ENCODE measurements at regions not wholly inside any gene's neighbourhood (a gene's known extent, or its start where the extent isn't known, plus 50 kb on each side); places are given as distances from the start of the nearest gene placed in this dataset.

DNA sequence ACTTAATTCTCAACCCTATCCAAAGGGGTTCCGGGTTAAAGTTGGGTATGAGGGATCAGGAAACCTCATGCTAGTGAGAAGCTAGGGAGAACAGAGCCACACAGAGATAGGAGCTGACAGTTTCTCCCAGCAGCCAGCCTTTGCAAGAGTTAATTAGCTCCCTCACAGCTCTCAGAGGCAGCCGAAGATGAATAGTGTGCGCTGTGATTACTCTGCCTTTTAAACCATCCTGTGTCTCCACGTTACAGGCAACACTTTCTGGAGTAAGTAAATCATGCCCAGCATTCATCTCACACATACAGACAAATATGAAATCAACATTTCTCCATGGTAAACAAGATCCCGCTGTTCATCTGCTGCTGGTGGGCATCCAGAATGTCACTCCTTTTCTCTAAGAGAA, 429.6 kb downstream of the INSC start:
- no peak for DNase-seq

DNA sequence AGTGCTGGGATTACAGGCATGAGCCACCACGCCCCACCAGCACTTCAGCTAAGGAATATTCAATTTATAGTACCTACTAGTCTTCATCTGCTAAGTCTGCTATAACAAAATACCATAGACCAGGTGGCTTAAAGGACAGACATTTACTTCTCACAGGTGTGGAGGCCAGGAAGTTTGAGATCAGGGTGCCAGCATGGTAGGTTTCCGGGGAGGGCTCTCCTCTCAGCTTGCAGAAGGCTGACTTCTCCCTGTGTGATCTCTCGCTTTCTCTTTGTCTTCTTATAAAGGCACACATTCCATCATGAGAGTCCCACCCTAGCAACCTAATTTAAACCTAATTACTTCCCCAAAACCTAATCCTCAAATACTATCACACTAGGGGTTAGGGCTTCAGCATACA, 433.0 kb downstream of the INSC start:
- DNase-seq: no peak

DNA sequence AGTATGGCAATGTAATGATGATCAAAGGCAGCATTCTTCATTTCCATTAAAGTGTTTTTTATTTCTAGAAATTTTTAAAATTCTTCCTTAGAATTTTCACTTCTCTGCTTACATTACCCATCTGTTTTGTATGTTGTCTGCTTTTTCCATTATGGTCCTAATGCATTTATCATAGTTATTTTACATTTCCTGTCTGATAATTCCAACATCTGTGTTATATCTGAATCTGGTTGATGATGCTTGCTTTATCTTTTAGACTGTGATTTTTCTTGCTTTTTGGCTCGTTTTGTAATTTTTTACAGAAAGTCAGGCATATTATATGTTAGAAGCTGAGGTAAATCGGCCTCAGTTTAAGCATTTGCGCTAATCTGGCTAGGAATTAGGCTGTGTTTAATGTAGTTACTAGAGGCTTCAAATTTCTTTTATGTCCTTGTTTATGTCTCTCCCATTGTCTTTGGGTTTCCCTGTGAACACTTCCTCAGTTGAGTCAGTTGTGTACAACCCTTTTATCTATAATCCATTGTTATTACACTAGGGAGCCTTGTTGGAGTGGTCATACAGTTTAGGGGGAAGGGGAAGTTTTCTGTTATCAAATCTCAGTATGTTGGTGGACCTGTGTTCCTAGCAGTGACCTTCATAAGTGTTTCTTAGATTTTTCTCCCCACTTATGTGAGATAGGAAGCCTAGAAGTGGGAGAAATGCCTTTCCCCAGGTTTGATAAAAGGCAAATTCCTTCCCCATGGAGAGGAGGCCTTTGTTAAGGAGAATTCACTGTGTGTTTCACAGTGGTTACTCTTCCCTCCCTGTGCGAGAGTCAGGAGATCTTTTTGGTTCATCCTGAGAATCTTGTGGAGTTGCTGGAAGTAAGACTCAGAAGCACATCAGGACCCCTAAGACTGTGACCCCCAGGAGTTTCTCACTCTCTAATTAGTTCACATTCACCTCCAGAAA, 437.5 kb downstream of the INSC start:
- DNase-seq: no peak

DNA sequence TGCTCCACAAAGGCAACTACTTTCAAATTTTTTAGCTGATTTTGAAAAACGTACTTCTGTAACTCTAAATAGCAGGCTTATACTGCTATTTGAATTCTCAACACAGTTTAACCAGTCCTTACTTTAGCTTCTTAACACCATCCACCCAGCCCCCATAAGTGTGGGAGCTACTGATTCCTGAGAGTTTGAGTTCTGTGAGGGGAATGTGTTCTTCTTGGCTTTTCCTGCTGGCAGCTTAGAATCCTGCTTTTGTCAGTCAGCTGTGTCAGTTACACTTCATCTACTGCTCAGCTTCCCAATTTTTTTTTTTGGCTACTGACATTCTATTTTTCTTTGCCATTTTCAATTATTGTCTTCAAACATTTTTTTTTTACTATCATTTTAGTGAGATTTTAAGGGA, 440.4 kb downstream of the INSC start:
- DNase-seq: no peak

DNA sequence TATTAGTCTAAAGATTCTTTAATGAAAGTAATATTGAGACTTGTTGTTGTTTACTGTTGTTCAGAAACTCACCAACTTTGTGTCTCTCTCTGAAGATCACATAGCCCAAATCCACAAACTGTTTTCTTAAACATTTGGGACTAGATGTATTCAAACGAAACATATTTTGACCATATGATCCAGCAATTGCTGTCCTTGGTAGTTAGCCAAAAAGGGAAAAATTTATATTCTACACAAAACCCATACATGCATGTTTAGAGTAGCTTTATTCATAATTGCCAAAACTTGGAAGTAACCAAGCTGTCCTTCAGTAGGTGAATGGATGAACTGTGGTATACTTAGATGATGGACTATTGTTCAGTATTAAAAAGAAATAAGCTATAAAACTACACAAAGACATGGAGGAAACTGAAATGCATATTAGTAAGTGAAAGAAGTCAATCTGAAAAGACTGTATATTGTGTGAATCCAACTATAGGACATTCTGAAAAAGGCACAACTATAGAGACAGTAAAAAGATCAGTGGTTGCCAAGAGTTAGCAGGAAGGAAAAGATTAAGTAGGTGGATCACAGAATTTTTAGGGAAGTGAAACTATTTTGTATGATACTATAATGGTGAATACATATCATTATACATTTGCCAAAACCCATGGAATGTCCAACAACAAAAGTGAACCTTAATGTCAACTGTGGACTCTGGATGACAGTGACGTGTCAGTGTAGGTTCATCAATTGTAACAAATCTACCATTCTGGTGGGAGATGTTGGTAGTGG, 442.9 kb downstream of the INSC start:
- DNase-seq: no peak

DNA sequence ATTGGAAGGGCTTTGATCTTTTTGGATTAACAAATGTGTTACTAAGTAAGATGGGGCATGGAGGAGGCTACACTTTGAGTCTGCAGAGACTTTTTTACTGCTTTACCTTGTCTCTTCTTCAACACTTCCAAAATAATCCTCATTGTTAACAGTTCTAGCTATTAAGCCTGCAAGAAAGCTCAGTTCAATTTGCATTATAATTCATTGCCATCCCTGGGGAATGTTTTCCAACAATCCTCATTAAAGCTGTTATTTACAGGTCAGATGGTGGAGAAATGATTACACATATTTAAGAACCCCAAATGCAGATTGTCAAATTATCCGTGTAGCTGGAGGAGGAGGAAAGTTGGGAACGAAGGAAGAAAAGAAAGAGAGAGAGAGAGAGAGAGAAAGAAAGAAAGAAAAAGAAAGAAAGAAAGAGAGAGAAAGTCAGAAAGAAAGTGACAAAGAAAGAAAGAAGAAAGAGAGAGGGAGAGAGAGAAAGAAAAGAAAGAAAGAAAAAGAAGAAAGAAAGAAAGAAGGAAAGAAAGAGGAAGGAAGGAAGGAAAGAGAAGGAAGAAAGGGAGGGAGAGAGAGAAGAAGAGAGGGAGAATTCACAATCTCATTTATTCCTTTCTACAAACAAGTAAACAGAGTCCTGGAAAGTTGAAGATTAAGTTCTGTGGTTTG, 443.9 kb downstream of the INSC start:
- no peak for DNase-seq

DNA sequence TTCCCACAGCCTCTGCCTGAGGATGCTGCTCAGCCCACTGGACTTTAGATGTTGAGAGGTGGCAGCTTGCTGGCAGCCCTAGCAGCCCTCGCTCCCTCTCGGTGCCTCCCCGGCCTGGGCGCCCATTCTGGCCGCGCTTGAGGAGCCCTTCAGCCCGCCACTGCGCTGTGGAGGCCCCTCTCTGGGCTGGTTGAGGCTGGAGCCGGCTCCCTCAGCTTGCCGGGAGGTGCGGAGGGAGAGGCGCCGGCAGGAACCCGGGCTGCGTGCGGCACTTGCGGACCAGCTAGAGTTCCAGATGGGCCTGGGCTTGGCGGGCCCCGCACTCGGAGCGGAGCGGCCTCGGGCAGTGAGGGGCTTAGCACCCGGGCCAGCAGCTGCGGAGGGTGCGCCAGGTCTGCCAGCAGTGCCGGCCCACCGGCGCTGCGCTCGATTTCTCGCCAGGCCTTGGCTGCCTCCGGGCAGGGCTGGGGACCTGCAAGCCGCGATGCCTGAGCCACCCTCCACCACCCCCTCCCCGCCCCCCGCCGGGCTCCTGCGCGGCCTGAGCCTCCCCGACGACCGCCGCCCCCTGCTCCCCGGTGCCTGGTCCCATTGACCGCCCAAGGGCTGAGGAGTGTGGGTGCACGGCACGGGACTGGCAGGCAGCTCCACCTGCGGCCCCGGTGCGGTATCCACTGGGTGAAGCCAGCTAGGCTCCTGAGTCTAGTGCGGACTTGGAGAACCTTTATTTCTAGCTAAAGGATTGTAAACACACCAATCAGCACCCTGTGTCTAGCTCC, 446.2 kb downstream of the INSC start:
- DNase-seq: no peak

DNA sequence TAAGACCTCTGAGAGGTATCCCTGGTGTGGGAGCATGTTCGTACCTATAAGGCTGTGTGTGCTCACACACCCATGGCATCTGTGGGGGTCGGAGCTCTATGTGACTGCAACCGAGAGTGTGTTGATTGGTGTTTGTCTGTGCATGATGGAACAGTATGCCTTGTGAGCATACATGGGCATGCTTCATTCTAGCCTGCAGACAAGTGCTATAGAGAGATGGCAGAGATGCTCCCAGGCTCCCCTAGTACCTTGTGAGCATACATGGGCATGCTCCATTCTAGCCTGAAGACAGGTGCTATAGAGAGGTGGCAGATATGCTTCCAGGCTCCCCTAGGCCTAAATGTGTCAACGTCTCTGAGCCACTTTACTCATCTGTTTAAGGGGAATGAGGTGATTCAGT, 447.5 kb downstream of the INSC start:
- DNase-seq: no peak

DNA sequence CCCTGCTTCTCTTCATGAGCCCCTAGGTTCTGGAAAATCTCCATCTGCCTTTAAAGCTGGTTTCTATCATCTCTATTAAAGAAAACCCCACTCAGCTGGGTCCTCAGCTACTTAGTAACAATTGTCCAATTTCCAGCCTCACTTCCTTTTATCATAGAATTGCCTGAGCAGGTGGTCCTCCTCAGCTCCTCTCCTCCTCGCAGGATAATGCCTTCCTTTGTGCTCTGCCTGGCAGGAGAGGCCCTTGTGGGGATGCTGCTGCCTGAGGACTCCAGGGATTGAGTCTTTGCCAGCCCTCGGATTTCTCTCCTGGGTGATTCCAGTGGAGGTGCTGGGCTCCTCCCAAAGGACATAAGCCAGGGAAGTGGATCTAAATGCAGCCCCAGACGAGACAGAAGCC, 448.3 kb downstream of the INSC start:
- DNase-seq: no peak

DNA sequence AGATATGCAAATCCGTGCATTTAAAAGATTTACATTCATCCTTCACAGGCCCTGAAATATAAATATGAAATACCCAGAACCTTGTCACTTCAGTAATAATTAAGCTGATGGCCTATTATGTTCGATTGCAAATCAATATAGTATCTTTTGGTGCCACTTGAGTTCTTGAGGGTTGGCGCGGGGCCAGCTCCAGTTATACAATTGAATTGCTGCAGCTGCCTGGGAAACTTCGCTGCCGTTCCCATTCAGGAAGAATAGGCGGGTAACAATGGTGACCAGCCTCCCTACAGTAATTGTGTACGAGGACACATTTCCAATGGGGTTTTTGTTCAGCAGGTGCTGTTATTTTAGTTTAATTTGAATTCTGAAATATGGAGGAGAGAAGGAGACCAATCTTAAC, 451.2 kb downstream of the INSC start:
- DNase-seq: no peak

DNA sequence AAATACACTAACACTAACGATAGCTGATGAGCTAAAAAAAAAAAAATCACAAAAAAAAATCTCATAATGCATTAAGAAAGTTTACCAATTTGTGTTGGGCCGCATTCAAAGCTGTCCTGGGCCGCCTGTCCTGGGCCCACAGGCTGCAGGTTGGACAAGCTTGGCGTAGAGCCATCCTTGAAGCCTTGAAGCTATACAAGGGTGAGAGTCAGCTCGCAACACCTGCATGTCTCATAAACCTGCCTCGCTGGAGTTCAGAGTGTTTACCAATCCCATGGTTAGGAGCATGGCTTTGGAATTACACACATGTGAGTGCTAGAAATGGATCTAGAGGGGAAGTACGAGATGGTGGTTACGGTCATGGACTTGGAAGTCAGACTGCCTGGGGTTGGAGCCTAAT, 453.7 kb downstream of the INSC start:
- no peak for DNase-seq

DNA sequence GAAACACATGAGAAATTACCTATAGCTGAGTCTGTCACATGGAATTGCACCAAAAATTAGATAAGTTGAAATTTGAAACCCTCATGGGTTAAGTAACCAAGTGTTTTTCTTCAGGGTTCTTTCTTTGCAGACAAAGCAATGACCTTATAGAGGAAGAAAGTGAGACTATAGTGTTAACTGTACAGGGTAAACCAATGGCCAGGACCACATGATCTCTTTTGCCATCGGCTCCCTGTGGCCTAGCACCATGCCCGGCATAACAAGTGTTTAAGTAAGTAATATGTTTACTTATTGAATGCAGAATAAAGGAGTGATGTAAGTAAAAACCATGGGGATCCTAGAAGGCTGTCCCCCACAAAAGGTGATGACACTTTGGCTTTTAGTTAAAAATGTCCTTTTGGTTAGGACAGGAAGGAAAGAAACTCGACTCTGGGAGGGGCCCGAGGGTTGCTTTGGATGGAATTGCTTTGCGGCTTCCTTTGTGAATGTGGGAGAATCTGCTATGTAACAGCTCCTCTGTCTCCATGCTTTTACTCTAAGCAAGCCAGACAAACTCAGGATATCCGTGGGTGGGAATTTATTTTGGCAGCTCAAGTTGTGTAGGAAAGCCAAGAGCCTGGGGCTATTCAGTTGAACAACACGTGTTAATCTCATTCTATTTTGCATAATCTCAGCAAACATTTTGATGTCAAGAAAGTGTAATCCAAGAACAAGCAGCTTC, 454.7 kb downstream of the INSC start:
- no peak for DNase-seq

DNA sequence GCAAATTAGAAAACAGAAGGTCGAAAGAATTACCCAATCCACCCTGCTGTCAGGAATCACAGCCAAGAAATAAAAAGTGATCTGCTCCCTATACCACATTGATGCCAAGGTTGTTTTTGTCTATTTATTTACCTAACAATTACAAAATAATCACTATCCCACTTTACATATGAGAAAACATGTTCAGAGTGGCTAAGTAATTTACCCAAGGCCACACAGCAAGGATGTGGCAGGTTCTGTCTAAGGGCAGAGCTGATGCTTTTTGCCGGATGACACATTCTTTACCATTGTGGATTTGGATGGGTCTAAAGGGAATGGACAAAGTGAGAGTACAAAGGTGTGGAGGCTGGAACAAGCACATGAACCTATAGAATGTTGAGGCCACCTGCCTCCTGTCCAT, 460.7 kb downstream of the INSC start:
- DNase-seq: no peak

DNA sequence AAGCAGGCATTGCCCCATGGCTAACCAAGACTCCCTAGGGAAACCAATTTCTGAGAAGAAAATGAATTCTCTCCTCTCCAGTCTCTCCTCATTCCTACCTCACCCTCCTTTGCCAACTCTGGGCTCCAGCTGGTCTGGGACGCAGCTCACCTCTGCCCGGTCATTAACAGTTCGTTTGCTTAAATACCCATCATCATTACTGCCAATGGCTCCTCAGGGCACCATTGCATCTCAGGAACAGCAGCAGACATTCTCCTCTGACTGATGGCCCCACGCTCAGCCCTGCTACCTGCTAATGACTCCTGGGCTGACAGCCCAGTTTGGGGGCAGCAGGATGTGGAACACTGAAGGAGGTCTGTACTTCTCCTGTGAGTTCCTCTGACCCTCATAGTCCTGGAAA, 462.0 kb downstream of the INSC start:
- DNase-seq: no peak

DNA sequence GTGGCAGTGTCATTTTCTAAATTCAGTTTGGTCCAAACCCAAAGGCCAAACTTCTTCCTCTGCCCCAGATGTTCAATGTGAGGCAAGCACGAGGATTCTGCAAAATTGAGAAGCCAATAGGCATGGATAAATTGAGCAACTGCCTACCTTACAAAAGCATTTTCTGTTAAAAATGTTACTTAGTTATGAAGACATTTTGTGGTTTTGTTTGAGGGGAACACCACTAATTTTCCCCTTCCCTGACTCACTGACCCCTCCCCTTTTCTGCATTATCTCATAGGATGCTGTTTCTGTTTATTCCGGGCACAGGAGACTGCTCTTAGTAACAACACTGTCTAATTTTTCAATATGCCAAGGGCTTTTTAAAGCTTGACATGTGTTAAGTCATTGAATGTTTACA, 462.8 kb downstream of the INSC start:
- DNase-seq: no peak

DNA sequence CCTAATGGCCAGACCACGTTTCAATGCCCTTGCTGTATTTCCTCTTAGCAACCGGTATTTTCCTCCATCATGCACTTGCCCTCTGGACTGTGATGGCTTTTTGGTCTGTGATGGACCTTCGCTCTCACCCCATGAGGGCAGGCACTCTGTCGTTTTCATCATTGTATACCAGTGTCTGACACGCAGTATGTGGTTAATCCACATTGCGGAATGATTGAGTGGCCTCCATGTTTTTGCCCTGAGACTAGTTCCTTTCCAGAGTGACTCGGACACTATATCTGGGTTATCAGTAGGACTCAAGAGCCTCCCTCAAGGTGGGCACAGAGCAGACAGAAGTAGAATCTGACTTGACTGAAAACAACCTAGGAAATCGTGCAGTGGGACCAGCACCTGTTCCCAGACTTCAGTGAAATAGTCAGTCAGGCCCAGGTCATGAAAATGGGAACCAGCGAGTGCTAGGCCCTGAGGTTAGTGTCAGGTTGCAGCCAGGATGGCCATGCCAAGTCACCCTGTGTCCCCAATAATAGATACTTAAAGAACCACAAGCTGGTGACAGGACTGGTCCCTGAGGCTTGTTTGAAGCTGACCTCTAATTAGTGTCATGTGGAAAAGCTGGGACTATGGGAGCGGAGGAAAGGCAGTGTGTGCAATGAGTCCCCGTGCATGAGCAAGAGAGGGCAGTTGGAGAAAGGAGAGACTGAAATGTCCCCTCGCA, 464.7 kb downstream of the INSC start:
- DNase-seq: no peak

DNA sequence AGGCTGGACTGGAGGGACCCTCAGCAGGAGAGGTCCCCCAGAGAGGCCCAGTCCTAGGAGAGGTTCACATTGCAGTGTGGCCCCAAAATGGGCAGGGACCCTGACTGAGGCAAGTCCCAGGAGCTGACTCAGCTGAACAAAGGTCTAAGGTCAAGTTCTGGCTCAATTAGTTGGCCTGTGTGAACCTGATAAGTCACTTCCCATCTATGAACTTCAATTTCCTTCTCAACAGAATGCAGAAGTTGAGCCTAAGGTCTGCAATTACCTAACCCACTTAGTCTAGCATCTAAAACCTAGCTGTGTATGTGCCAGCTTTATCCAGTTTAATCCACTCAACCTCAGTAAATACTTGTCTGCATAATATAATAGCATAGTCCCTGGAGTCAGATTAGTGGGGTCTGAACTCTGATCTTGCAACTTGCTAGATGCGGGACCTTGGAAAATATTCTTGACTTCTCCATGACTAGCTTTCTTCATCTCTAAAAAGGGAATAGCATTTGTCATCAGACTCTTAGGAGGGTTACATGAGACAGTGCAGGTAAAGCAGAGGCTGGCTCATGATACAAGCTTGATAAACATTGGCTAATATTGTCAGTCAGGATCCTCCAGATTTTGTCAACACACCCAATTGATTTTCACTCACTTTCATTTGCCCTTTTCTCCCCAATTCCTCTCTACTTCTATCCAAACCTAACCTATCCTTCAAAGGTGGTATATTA, 465.5 kb downstream of the INSC start:
- DNase-seq: no peak

DNA sequence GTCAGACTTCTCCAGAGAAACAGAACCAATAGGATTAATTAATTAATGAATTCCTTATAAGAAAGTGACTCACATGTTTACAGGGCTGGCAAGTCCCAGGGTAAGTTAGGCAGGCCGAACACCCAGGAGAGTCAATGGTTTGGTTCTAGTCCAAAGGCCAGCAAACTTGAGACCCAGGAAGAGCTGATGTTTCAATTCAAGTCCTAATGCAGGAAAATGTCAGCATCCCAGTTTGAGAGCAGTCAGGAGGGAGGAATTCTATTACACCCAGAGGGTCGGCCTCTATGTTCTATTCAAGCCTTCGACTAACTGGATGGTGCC, 466.0 kb downstream of the INSC start:
- DNase-seq: no peak

DNA sequence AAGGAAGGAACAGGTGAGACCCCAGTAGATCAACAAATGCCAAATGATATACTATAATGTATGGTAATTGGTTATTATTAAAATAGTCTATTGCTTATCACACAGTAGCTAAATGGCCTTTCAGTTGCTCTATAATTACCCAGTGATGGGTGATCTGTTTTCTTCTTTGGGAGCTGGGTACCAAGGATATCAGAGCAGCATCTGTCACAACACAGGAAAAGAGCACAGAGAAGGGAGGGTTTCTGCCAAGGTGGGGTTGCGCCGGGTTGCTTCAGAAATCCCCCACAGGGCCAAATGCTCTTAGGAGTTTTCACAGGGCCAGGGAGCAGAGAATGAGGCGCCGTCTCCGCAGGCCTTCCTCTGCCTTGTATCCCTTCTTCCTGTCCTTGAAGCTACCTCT, 469.4 kb downstream of the INSC start:
- DNase-seq: no peak

DNA sequence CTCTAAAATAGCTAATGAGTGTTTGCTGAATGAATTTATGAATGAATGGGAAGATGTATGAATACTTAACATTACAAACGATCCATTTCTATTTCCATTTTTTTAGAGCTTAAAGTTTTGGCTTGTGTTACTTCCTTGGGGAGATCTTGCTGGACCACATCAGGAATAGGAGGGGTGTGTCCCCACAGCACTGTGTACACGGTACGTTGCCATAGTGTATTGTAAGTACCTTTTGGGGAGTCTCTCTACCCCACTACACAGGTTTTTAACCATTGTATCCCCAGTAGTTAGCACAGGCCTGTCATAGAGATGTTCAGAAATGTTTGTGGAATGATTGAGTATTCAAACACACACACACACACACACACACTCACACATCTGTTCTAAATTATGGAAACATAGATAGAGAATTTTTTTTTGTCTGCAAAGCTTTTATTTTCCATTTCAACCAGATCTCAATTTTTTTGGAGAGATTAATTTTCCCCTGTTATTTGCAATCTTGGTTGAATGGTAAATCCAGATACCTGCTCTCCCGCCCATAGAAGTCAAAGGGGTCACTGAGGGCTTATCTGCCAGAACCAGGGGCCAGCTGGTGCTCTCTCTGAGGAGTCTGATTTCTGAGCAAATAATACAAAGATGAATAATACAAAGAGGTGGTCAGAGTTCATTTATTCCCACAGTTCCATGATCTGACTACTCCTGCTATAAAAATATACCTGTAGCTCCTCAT, 471.0 kb downstream of the INSC start:
- DNase-seq: no peak

All from effector CD4-positive, alpha-beta T cell (primary cell).